ENCODE measurements at regions not wholly inside any gene's neighbourhood (a gene's known extent, or its start where the extent isn't known, plus 50 kb on each side); places are given as distances from the start of the nearest gene placed in this dataset.

- TF ChIP-seq POLR2AphosphoS5 (IDR thresholded peaks at IDR 0.05; ENCODE audit: low read depth, low read length) (no peak), TAF1 (IDR thresholded peaks at IDR 0.05; ENCODE audit: low read depth, low read length) (no peak), POLR2A (IDR thresholded peaks at IDR 0.05; ENCODE audit: low read depth, low read length) (no peak), SPI1 (IDR thresholded peaks at IDR 0.05; ENCODE audit: low read depth, low read length) (no peak), POU2F2 (IDR thresholded peaks at IDR 0.05; ENCODE audit: low read depth, low read length) (no peak), PAX5 (IDR thresholded peaks at IDR 0.05; ENCODE audit: insufficient read depth, low read length, severe bottlenecking) (no peak)
These were observed 424.7 kb upstream of the KIRREL3 start for GRCh38 chr11:127425281-127425680.

Data from GM12891 (cell line).